Erythroblast (primary cell): ENCODE measurements at regions not wholly inside any gene's neighbourhood (a gene's known extent, or its start where the extent isn't known, plus 50 kb on each side); places are given as distances from the start of the nearest gene placed in this dataset.
"Not testable (repeated sequence)": the region's sequence is repeated elsewhere in the genome, so short reads cannot be mapped to it uniquely, and the experiment has no call there.

Experiments used
- GATA1 ChIP-seq: IDR thresholded peaks from 2 replicates; pipeline ENCODE4 v1.6.1; 2011; ENCODE audit warnings: low read depth, mild to moderate bottlenecking, control low read depth, low read length, moderate library complexity
- POLR2A ChIP-seq: IDR thresholded peaks from 2 replicates; pipeline ENCODE4 v1.6.1; 2011; ENCODE audit warnings: mild to moderate bottlenecking, low read length

DNA sequence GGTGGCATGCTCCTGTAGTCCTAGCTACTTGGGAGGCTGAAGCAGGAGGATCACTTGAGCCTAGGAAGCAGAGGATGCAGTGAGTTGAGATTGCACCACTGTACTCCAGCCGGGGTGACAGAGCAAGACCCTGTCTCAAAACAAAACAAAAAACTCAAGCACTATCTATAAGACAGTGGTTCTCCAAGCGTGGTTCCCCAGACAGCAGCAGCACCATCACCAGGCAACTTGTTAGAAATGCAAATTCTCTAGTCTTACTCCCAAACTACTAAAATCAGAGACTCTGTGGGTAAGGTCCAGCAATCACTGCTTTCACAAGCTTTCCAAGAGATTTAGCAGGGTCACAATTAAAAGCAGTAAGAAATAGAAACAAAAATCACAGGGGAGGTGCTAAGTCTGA, 177.0 kb upstream of the KCTD7 start:
- not testable (repeated sequence) for TF ChIP-seq POLR2A, GATA1
